ENCODE measurements at regions not wholly inside any gene's neighbourhood (a gene's known extent, or its start where the extent isn't known, plus 50 kb on each side); places are given as distances from the start of the nearest gene placed in this dataset.

DNA sequence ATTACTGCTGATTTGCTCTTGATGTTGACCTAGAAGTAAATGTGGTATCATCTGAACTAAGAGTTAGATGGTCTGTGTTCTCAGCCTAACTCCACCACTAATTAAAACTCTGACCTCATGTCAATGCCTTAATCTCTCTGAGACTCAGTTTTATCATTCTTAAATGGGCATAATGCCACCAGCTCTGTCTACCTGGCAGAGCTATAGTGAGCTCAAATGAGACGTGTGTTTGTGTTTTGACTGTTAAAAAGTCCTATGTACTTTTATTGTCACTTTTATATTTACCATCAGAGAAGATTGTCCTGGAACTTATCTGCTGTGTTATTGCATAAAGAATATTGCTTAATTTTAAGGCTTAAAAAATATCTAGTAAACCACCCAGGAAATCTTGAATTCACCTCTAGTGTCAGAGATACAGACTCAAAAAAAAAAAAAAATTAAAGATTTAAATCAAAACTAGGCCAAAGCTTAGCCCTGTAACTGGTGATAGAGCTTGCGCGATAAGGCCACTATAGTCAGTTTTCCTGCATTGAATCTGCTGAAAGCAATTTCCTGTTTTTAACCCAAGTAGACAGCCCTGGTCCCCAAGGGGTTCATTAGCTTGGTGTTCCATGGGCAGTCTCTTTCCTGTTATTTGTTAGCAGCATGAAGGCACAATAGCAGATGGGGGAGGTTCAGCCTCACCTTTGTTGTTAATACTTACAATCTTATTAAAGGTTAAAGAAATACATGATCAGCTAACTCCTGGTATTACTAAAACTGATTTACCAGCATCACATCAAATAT is 261.8 kb downstream of the ATP23 start:
- Histone ChIP-seq H3K4me3 (ENCODE audit: control insufficient read depth in 1 of 7, extremely low read depth in 1 of 7, insufficient read depth in 4 of 7, low read depth in 2 of 7, low read length in 6 of 7) (no peak overlapping the region), H3K4me1 (ENCODE audit: control extremely low read depth in 1 of 4, control insufficient read depth in 4 of 4, insufficient read depth in 4 of 4, low read length in 3 of 4) (no peaks in the 10 kb centered on the region), H3K27ac (ENCODE audit: insufficient read depth in 1 of 2, low read depth in 1 of 2, low read length in 2 of 2, poor library complexity in 1 of 2, severe bottlenecking in 2 of 2) (no peak overlapping the region), H3K27me3 (replicated peaks in 2 of 5; ENCODE audit: control insufficient read depth in 4 of 5, insufficient read depth in 5 of 5, low read length in 4 of 5) (no peaks in the 10 kb centered on the region), H3K36me3 (ENCODE audit: control insufficient read depth in 4 of 4, insufficient read depth in 4 of 4, low read length in 3 of 4) (no peaks in the 10 kb centered on the region), H3K9me3 (ENCODE audit: control extremely low read depth in 1 of 5, control insufficient read depth in 4 of 5, insufficient read depth in 2 of 5, low read depth in 1 of 5, low read length in 4 of 5) (no peaks in the 10 kb centered on the region)
- ChIA-PET POLR2A (no interaction called here), CTCF (interaction anchor here (1.1 to 1.5 kb wide), 2 partner anchors 8 to 10 kb away, joined by 3 to 4 read pairs; no protein-coding TSS in a partner anchor)
- DNase-seq = no peak
- WGBS (ENCODE audit: insufficient coverage) = 40% methylated on average over 2 of the region's 3 CpGs

DNA sequence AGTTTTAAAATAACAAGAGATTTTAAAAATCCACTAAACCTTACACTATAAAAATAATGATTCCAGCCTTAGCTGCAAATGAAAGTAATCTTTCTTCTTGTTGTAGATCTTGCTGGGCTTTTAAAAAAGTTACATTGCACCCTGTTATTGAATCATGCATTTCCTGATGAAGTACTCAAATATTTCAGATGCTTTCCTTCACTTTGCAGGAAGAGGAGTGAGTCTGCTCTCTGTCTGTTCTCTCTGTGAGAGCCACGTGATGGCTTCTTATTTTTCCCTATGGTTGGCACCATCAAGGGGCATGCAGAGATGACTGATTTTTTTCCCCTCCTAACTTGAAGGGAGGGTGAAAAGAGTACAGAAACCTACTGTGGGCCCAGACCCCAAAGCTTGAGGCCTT is 262.7 kb downstream of the ATP23 start:
- Histone ChIP-seq H3K4me3 (ENCODE audit: control insufficient read depth in 1 of 7, extremely low read depth in 1 of 7, insufficient read depth in 4 of 7, low read depth in 2 of 7, low read length in 6 of 7) (no peak overlapping the region), H3K4me1 (ENCODE audit: control extremely low read depth in 1 of 4, control insufficient read depth in 4 of 4, insufficient read depth in 4 of 4, low read length in 3 of 4) (no peaks in the 10 kb centered on the region), H3K36me3 (ENCODE audit: control insufficient read depth in 4 of 4, insufficient read depth in 4 of 4, low read length in 3 of 4) (no peaks in the 10 kb centered on the region), H3K27me3 (replicated peaks in 2 of 5; ENCODE audit: control insufficient read depth in 4 of 5, insufficient read depth in 5 of 5, low read length in 4 of 5) (no peaks in the 10 kb centered on the region), H3K9me3 (ENCODE audit: control extremely low read depth in 1 of 5, control insufficient read depth in 4 of 5, insufficient read depth in 2 of 5, low read depth in 1 of 5, low read length in 4 of 5) (no peaks in the 10 kb centered on the region), H3K27ac (ENCODE audit: insufficient read depth in 1 of 2, low read depth in 1 of 2, low read length in 2 of 2, poor library complexity in 1 of 2, severe bottlenecking in 2 of 2) (no peak overlapping the region)
- POLR2A ChIA-PET = no interaction called here
- WGBS (ENCODE audit: insufficient coverage) = no CpG with 5 or more reads among the region's 1 CpG
- no peak for DNase-seq
- CTCF ChIA-PET = interaction anchor here (1.1 to 1.5 kb wide), 2 partner anchors 9 kb away, joined by 3 to 4 read pairs; no protein-coding TSS in a partner anchor

DNA sequence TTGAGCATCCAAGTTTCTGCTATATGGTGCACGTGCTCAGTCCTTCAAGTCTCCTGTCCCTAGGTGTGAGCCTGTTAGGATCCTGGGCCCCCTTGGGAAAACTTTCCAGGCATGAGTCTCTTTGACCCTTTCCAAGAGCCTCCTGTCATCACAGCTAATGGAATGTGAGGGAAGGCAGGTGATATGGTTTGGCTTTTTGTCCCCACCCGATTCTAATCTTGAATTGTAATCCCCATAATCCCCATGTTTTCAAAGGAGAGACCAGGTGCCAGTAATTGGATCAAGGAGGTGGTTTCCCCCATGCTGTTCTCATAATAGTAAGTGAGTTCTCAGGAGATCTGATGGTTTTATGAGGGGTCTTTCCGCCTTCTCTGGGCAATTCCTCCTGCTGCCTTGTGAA is 265.5 kb downstream of the ATP23 start:
- DNase-seq = no peak
- POLR2A ChIA-PET = no interaction called here
- H3K27ac ChIP-seq (ENCODE audit: insufficient read depth in 1 of 2, low read depth in 1 of 2, low read length in 2 of 2, poor library complexity in 1 of 2, severe bottlenecking in 2 of 2) = no peak overlapping the region
- H3K36me3 ChIP-seq (ENCODE audit: control insufficient read depth in 4 of 4, insufficient read depth in 4 of 4, low read length in 3 of 4) = no peaks in the 10 kb centered on the region
- H3K27me3 ChIP-seq (replicated peaks in 2 of 5; ENCODE audit: control insufficient read depth in 4 of 5, insufficient read depth in 5 of 5, low read length in 4 of 5) = no peaks in the 10 kb centered on the region
- CTCF ChIA-PET = no interaction called here
- no peak overlapping the region for H3K4me3 ChIP-seq (ENCODE audit: control insufficient read depth in 1 of 7, extremely low read depth in 1 of 7, insufficient read depth in 4 of 7, low read depth in 2 of 7, low read length in 6 of 7)
- WGBS (ENCODE audit: insufficient coverage) = 100% methylated on average over 2 of the region's 3 CpGs
- H3K4me1 ChIP-seq (ENCODE audit: control extremely low read depth in 1 of 4, control insufficient read depth in 4 of 4, insufficient read depth in 4 of 4, low read length in 3 of 4) = no peaks in the 10 kb centered on the region
- H3K9me3 ChIP-seq (ENCODE audit: control extremely low read depth in 1 of 5, control insufficient read depth in 4 of 5, insufficient read depth in 2 of 5, low read depth in 1 of 5, low read length in 4 of 5) = no peaks in the 10 kb centered on the region

DNA sequence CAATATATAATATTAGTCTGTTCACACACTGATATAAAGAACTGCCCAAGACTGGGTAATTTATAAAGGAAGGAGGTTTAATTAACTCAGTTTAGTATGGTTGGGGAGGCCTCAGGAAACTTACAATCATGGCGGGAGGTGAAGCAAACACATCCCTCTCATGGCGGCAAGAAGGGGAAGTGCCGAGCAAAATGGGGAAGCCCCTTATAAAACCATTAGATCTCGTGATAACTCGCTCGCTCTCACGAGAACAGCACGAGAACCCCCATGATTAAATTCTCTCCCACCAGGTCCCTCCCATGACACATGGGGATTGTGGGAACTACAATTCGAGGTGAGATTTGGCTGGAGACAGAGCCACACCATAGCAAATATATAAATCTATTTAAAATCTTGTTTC is 269.8 kb downstream of the ATP23 start:
- H3K4me3 ChIP-seq (ENCODE audit: control insufficient read depth in 1 of 7, extremely low read depth in 1 of 7, insufficient read depth in 4 of 7, low read depth in 2 of 7, low read length in 6 of 7) = no peak overlapping the region
- no peak overlapping the region for H3K27ac ChIP-seq (ENCODE audit: insufficient read depth in 1 of 2, low read depth in 1 of 2, low read length in 2 of 2, poor library complexity in 1 of 2, severe bottlenecking in 2 of 2)
- ChIA-PET POLR2A (no interaction called here), CTCF (no interaction called here)
- peak in 1 of 3 donors; percentile 0 for DNase-seq
- H3K4me1 ChIP-seq (ENCODE audit: control extremely low read depth in 1 of 4, control insufficient read depth in 4 of 4, insufficient read depth in 4 of 4, low read length in 3 of 4) = no peaks in the 10 kb centered on the region
- WGBS (ENCODE audit: insufficient coverage) = 82% methylated on average over 7 of the region's 9 CpGs
- no peaks in the 10 kb centered on the region for H3K27me3 ChIP-seq (replicated peaks in 2 of 5; ENCODE audit: control insufficient read depth in 4 of 5, insufficient read depth in 5 of 5, low read length in 4 of 5)
- no peaks in the 10 kb centered on the region for H3K9me3 ChIP-seq (ENCODE audit: control extremely low read depth in 1 of 5, control insufficient read depth in 4 of 5, insufficient read depth in 2 of 5, low read depth in 1 of 5, low read length in 4 of 5)
- no peaks in the 10 kb centered on the region for H3K36me3 ChIP-seq (ENCODE audit: control insufficient read depth in 4 of 4, insufficient read depth in 4 of 4, low read length in 3 of 4)

DNA sequence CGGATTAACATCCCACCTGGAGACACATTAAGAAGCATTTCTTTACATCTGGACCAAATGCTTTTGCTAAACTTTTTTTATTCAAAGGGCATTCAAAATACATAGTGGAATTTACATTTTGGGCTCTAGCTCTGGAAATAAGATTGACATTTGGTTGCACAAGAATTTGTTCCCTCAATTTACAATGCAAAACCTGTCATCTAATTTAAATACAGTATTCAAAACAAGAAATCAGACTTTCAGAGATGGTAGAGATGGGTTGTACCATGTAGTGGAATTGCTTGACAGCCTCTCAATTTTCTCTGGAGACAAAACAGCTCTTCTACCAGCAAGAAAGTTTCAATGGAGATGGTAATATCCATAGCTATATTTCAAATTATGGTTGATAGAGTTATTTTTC is 275.8 kb downstream of the ATP23 start:
- CTCF ChIA-PET = no interaction called here
- POLR2A ChIA-PET = no interaction called here
- WGBS (ENCODE audit: insufficient coverage) = 100% methylated on average over 1 of the region's 1 CpG

DNA sequence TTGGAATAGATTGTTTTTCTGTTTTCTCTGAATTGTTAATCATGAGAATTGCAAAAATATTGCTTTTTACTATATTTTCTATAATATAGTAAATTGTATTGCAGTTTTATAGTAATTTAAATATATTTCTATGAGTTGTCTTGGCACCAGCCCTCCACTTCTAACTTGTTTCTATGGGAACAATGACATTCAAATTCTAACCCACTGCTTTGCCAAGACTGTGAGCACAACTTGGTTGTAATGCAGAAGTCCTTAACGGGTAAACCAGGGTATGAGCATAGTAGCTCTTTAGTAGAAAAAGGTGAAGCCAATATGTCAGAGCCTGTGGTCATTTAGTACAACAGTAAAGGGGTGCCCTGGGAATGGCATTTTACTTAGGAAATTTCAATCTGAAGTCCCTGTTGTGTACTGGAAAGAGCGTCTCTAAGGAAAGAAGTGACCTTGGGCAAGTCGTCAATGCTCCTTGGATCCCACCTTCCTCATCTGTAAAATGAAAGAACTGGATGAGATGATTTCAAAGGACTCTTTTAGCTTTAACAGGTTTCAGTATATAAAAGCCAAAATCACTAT is 283.3 kb downstream of the ATP23 start:
- no peaks in the 10 kb centered on the region for H3K36me3 ChIP-seq (ENCODE audit: control insufficient read depth in 4 of 4, insufficient read depth in 4 of 4, low read length in 3 of 4)
- no peak overlapping the region for H3K4me3 ChIP-seq (ENCODE audit: control insufficient read depth in 1 of 7, extremely low read depth in 1 of 7, insufficient read depth in 4 of 7, low read depth in 2 of 7, low read length in 6 of 7)
- CTCF ChIA-PET = no interaction called here
- H3K4me1 ChIP-seq (ENCODE audit: control extremely low read depth in 1 of 4, control insufficient read depth in 4 of 4, insufficient read depth in 4 of 4, low read length in 3 of 4) = no peaks in the 10 kb centered on the region
- WGBS (ENCODE audit: insufficient coverage) = 94% methylated on average over 2 of the region's 3 CpGs
- no peak overlapping the region for H3K27ac ChIP-seq (ENCODE audit: insufficient read depth in 1 of 2, low read depth in 1 of 2, low read length in 2 of 2, poor library complexity in 1 of 2, severe bottlenecking in 2 of 2)
- H3K9me3 ChIP-seq (ENCODE audit: control extremely low read depth in 1 of 5, control insufficient read depth in 4 of 5, insufficient read depth in 2 of 5, low read depth in 1 of 5, low read length in 4 of 5) = no peaks in the 10 kb centered on the region
- POLR2A ChIA-PET = no interaction called here
- no peak for DNase-seq
- H3K27me3 ChIP-seq (replicated peaks in 2 of 5; ENCODE audit: control insufficient read depth in 4 of 5, insufficient read depth in 5 of 5, low read length in 4 of 5) = peaks cover 0 to 3% (median 0%) of the 10 kb centered on the region in 5 experiments

More for the DNA sequence above, 275.8 kb downstream of the ATP23 start:
- Histone ChIP-seq H3K27me3 (replicated peaks in 2 of 5; ENCODE audit: control insufficient read depth in 4 of 5, insufficient read depth in 5 of 5, low read length in 4 of 5) (peaks cover 0 to 3% (median 0%) of the 10 kb centered on the region in 5 experiments), H3K4me3 (ENCODE audit: control insufficient read depth in 1 of 7, extremely low read depth in 1 of 7, insufficient read depth in 4 of 7, low read depth in 2 of 7, low read length in 6 of 7) (no peak overlapping the region), H3K27ac (ENCODE audit: insufficient read depth in 1 of 2, low read depth in 1 of 2, low read length in 2 of 2, poor library complexity in 1 of 2, severe bottlenecking in 2 of 2) (no peak overlapping the region), H3K4me1 (ENCODE audit: control extremely low read depth in 1 of 4, control insufficient read depth in 4 of 4, insufficient read depth in 4 of 4, low read length in 3 of 4) (no peaks in the 10 kb centered on the region), H3K36me3 (ENCODE audit: control insufficient read depth in 4 of 4, insufficient read depth in 4 of 4, low read length in 3 of 4) (no peaks in the 10 kb centered on the region), H3K9me3 (ENCODE audit: control extremely low read depth in 1 of 5, control insufficient read depth in 4 of 5, insufficient read depth in 2 of 5, low read depth in 1 of 5, low read length in 4 of 5) (no peaks in the 10 kb centered on the region)
- no peak for DNase-seq

DNA sequence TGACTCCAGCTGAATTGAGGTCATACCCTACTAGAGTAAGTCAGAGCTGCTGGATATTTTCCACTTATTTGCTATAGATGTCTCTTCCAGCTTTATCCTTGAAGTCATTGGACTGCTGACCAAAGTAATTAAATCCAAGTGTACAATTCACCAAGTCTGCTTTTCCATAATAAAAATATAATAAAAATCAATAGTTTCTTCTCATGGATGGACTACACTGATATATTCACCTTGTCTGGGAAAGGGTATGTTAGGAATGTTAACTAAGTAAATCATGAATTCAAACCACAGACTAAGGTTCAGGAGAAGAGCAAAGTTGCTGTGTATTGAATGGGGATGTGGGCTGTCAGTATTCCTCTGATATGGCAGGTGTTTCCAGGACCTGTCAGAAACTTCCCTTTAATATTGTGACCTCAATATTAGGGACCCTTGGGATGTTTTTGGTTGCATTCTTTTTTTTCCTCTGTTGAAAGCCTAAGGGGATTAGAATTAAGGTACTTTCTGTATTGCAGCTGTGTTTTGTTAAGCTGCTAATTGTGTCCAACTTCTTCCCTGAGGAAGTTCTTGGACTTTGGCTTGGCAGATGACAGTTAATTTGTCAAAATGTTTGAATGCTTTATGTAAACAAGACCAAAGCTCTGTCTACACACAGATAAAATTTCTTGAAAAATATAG is 284.0 kb downstream of the ATP23 start:
- ChIA-PET POLR2A (no interaction called here), CTCF (no interaction called here)
- Histone ChIP-seq H3K27ac (ENCODE audit: insufficient read depth in 1 of 2, low read depth in 1 of 2, low read length in 2 of 2, poor library complexity in 1 of 2, severe bottlenecking in 2 of 2) (no peak overlapping the region), H3K9me3 (ENCODE audit: control extremely low read depth in 1 of 5, control insufficient read depth in 4 of 5, insufficient read depth in 2 of 5, low read depth in 1 of 5, low read length in 4 of 5) (no peaks in the 10 kb centered on the region), H3K4me3 (ENCODE audit: control insufficient read depth in 1 of 7, extremely low read depth in 1 of 7, insufficient read depth in 4 of 7, low read depth in 2 of 7, low read length in 6 of 7) (no peak overlapping the region), H3K36me3 (ENCODE audit: control insufficient read depth in 4 of 4, insufficient read depth in 4 of 4, low read length in 3 of 4) (no peaks in the 10 kb centered on the region), H3K27me3 (replicated peaks in 2 of 5; ENCODE audit: control insufficient read depth in 4 of 5, insufficient read depth in 5 of 5, low read length in 4 of 5) (peaks cover 0 to 3% (median 0%) of the 10 kb centered on the region in 5 experiments), H3K4me1 (ENCODE audit: control extremely low read depth in 1 of 4, control insufficient read depth in 4 of 4, insufficient read depth in 4 of 4, low read length in 3 of 4) (no peaks in the 10 kb centered on the region)
- no peak for DNase-seq
